Hepatocyte (in vitro differentiated cells): ENCODE measurements at regions not wholly inside any gene's neighbourhood (a gene's known extent, or its start where the extent isn't known, plus 50 kb on each side); places are given as distances from the start of the nearest gene placed in this dataset.
A peak's percentile ranks its signal among the peaks of the same experiment; 100 is the strongest.

Experiments
- DNase-seq: peaks from one replicate; pipeline ENCODE4 v3.0.0-alpha.2; 2016; ENCODE audit warnings: low spot score
- H2AFZ ChIP-seq: fragments of 200-600 bp; sonication (generic); 2 replicates; pipeline ENCODE4 v1.6.0; 2016; ENCODE audit warnings: antibody characterized with exemption, mild to moderate bottlenecking
- H3K27ac ChIP-seq: fragments of 200-600 bp; sonication (generic); 2 replicates; pipeline ENCODE4 v1.5.1; 2016; ENCODE audit warnings: mild to moderate bottlenecking
- H3K27me3 ChIP-seq: fragments of 200-600 bp; sonication (generic); 2 replicates; pipeline ENCODE4 v1.6.1; 2016
- H3K36me3 ChIP-seq: fragments of 200-600 bp; sonication (generic); replicated peaks from 2 replicates; pipeline ENCODE4 v1.5.1; 2016; ENCODE audit warnings: low read depth; ENCODE audit not compliant: insufficient read depth
- H3K4me1 ChIP-seq: fragments of 200-600 bp; sonication (generic); 2 replicates; pipeline ENCODE4 v1.5.1; 2016; ENCODE audit warnings: mild to moderate bottlenecking, moderate library complexity; ENCODE audit not compliant: insufficient read depth
- H3K4me2 ChIP-seq: fragments of 200-600 bp; sonication (generic); 2 replicates; pipeline ENCODE4 v1.6.0; 2016
- H3K4me3 ChIP-seq: fragments of 200-600 bp; sonication (generic); 2 replicates; pipeline ENCODE4 v1.5.1; 2016; ENCODE audit warnings: mild to moderate bottlenecking
- H3K79me2 ChIP-seq: fragments of 200-600 bp; sonication (generic); 2 replicates; pipeline ENCODE4 v1.6.0; 2017; ENCODE audit warnings: mild to moderate bottlenecking
- H3K9me2 ChIP-seq: fragments of 200-600 bp; sonication (generic); replicated peaks from 2 replicates; pipeline ENCODE4 v1.6.0; 2017; ENCODE audit warnings: mild to moderate bottlenecking; ENCODE audit not compliant: insufficient read depth
- H3K9me3 ChIP-seq: fragments of 200-600 bp; sonication (generic); 2 replicates; pipeline ENCODE4 v1.5.1; 2016; ENCODE audit warnings: low read depth, mild to moderate bottlenecking
- H4K20me1 ChIP-seq: fragments of 200-600 bp; sonication (generic); 2 replicates; pipeline ENCODE4 v1.6.0; 2016; ENCODE audit warnings: mild to moderate bottlenecking; ENCODE audit not compliant: insufficient read depth, poor library complexity, severe bottlenecking
- EZH2 ChIP-seq: fragments of 200-600 bp; sonication (generic); IDR thresholded peaks from 2 replicates; pipeline ENCODE4 v1.6.1; 2016; ENCODE audit warnings: antibody characterized with exemption, mild to moderate bottlenecking, borderline replicate concordance
- EZH2phosphoT487 ChIP-seq: fragments of 200-600 bp; sonication (generic); IDR thresholded peaks from one replicate; pipeline ENCODE4 v1.6.1; 2018; ENCODE audit warnings: antibody characterized with exemption, mild to moderate bottlenecking, low read depth, moderate library complexity; ENCODE audit not compliant: unreplicated experiment, severe bottlenecking
- WGBS: methylation state at CpG from one replicate; pipeline ENCODE4 v1.1.6; 2016; ENCODE audit warnings: low lambda C conversion rate; ENCODE audit errors: missing lambda C conversion rate; 5-methylcytosine and 5-hydroxymethylcytosine counted together
- TF ChIP-seq, protein P1 (sequence below): fragments of 200-600 bp; sonication (generic); IDR thresholded peaks from 2 replicates; pipeline ENCODE4 v1.5.1; 2016; ENCODE audit warnings: antibody characterized with exemption, mild to moderate bottlenecking; ENCODE audit not compliant: poor library complexity

DNA sequence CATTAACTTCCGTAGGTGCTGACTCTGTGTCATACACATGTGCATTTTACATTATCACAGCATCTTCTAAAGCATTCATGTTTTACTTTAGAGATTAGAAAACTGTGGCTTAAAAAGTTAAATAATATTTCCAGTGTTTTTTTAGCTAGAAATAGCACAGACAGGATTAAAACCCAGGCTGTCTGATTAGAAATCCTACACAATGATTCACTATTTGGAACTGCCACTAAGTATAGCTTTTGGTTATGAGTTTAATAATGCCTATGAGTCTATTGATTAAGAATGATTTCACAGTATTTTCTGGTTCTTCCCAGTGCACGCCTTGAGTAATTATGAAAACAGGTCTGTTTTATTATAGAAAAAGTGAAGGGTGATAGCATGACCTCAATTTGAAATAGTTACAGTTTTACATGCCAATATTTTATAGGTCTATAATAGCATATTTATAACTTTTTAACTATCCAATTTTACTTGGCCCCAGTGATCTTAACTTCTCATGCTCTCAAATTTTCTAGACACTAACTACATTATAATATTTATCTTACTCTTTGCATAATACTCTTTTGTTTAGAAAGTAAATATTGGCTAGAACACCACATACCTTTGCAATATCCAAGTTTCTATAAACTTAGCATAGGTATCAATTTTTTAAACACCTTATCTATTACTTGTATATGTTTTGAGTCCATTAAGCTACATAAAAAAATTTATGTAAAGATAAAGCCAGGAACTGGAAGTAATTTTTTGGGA lies 313.2 kb downstream of the RND3 start:
- no peaks in the 10 kb centered on the region for H3K9me2 ChIP-seq
- H3K4me2 ChIP-seq: peak overlapping the region; percentile 7
- DNase-seq: no peak
- peaks cover 13% of the 10 kb centered on the region for H3K4me1 ChIP-seq
- no peaks in the 10 kb centered on the region for H4K20me1 ChIP-seq
- TF ChIP-seq EZH2phosphoT487 (no peak), EZH2 (no peak)
- TF ChIP-seq, protein P1, sequence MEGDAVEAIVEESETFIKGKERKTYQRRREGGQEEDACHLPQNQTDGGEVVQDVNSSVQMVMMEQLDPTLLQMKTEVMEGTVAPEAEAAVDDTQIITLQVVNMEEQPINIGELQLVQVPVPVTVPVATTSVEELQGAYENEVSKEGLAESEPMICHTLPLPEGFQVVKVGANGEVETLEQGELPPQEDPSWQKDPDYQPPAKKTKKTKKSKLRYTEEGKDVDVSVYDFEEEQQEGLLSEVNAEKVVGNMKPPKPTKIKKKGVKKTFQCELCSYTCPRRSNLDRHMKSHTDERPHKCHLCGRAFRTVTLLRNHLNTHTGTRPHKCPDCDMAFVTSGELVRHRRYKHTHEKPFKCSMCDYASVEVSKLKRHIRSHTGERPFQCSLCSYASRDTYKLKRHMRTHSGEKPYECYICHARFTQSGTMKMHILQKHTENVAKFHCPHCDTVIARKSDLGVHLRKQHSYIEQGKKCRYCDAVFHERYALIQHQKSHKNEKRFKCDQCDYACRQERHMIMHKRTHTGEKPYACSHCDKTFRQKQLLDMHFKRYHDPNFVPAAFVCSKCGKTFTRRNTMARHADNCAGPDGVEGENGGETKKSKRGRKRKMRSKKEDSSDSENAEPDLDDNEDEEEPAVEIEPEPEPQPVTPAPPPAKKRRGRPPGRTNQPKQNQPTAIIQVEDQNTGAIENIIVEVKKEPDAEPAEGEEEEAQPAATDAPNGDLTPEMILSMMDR: no peak
- no peaks in the 10 kb centered on the region for H3K27me3 ChIP-seq
- peak overlapping the region; percentile 5 for H3K27ac ChIP-seq
- H3K36me3 ChIP-seq: no peaks in the 10 kb centered on the region
- H3K9me3 ChIP-seq: no peaks in the 10 kb centered on the region
- no peaks in the 10 kb centered on the region for H3K79me2 ChIP-seq
- 68% methylated on average over 2 of the region's 2 CpGs for WGBS
- H2AFZ ChIP-seq: no peak overlapping the region
- H3K4me3 ChIP-seq: no peak overlapping the region

- Histone ChIP-seq H4K20me1 (no peaks in the 10 kb centered on the region), H3K4me2 (no peak overlapping the region), H3K4me1 (peaks cover 23% of the 10 kb centered on the region), H3K9me3 (no peaks in the 10 kb centered on the region), H3K4me3 (no peak overlapping the region), H3K27ac (no peak overlapping the region), H3K27me3 (no peaks in the 10 kb centered on the region), H3K79me2 (no peaks in the 10 kb centered on the region), H3K9me2 (no peaks in the 10 kb centered on the region), H2AFZ (no peak overlapping the region), H3K36me3 (no peaks in the 10 kb centered on the region)
- DNase-seq: no peak
- no peak for TF ChIP-seq EZH2
- no peak for TF ChIP-seq EZH2phosphoT487
- TF ChIP-seq, protein P1: no peak
- WGBS: 97% methylated on average over 31 of the region's 43 CpGs
Observed at GRCh38 chr2:150171065-150171548, 316.4 kb downstream of the RND3 start.

GRCh38 chr2:150169237-150169629 lies 318.2 kb downstream of the RND3 start:
- Histone ChIP-seq H3K9me3 (no peaks in the 10 kb centered on the region), H3K27ac (peak overlapping the region; percentile 33), H2AFZ (no peak overlapping the region), H3K4me1 (peaks cover 21% of the 10 kb centered on the region), H3K27me3 (no peaks in the 10 kb centered on the region), H3K4me2 (no peak overlapping the region), H3K79me2 (no peaks in the 10 kb centered on the region), H3K36me3 (no peaks in the 10 kb centered on the region), H4K20me1 (no peaks in the 10 kb centered on the region), H3K9me2 (no peaks in the 10 kb centered on the region), H3K4me3 (no peak overlapping the region)
- TF ChIP-seq, protein P1: no peak
- no peak for TF ChIP-seq EZH2phosphoT487
- no peak for TF ChIP-seq EZH2
- DNase-seq: peak; percentile 51
